ENCODE measurements at regions not wholly inside any gene's neighbourhood (a gene's known extent, or its start where the extent isn't known, plus 50 kb on each side); places are given as distances from the start of the nearest gene placed in this dataset.

- TF ChIP-seq CTCF (IDR thresholded peaks at IDR 0.05 in 8 of 11, conservative IDR thresholded peaks at IDR 0.05 in 3 of 11) = no peak
- TF ChIP-seq POLR2A (IDR thresholded peaks at IDR 0.05) = no peak
Observed at GRCh38 chr22:48653929-48654328, 1173.7 kb downstream of the BRD1 start.

Data from spleen (tissue), 7 donors.